Lower leg skin (tissue), 3 donors: ENCODE measurements at regions not wholly inside any gene's neighbourhood (a gene's known extent, or its start where the extent isn't known, plus 50 kb on each side); places are given as distances from the start of the nearest gene placed in this dataset.

Experiments used
- CTCF ChIP-seq, 3 donors: fragments of 450-650 bp; IDR thresholded peaks; one replicate each; pipeline ENCODE4 v1.5.1; 2016; ENCODE audit warnings: antibody characterized with exemption in 3 of 3, mild to moderate bottlenecking in 3 of 3, moderate library complexity in 2 of 3
- POLR2A ChIP-seq, 2 donors: fragments of 450-650 bp; IDR thresholded peaks; one replicate each; pipeline ENCODE4 v1.6.1; 2016 to 2017; ENCODE audit warnings: antibody characterized with exemption in 2 of 2, mild to moderate bottlenecking in 1 of 2, moderate library complexity in 1 of 2

GRCh38 chr4:11720292-11720691 is 291.6 kb upstream of the HS3ST1 start:
- TF ChIP-seq CTCF (IDR thresholded peaks at IDR 0.05) (no peak), POLR2A (IDR thresholded peaks at IDR 0.05) (no peak)
